HepG2 (cell line): ENCODE measurements at regions not wholly inside any gene's neighbourhood (a gene's known extent, or its start where the extent isn't known, plus 50 kb on each side); places are given as distances from the start of the nearest gene placed in this dataset.

ENCODE experiments used
- HMG20B ChIP-seq: conservative IDR thresholded peaks from 2 replicates; pipeline ENCODE4 v1.6.1; 2016; ENCODE audit warnings: missing genetic modification reagents, missing compliant biosample characterization
- SOX6 ChIP-seq, 2 experiments: fragments of 450-650 bp in 1 of 2; sonication (generic) in 1 of 2; formaldehyde crosslinking in 1 of 2; IDR thresholded peaks; 2 replicates each; pipeline versions ENCODE4 v1.4.0 to v1.6.1; 2017 to 2020; ENCODE audit warnings: antibody characterized with exemption in 1 of 2, mild to moderate bottlenecking in 1 of 2, missing genetic modification reagents in 1 of 2
- TCF12 ChIP-seq, 2 experiments: fragments of 450-650 bp in 1 of 2; sonication (generic) in 1 of 2; formaldehyde crosslinking in 1 of 2; IDR thresholded peaks; 2 replicates each; pipeline versions ENCODE4 v1.6.1 to v1.8.0; 2017 to 2022; ENCODE audit warnings: antibody characterized with exemption in 1 of 2, mild to moderate bottlenecking in 1 of 2, missing genetic modification reagents in 1 of 2, moderate library complexity in 1 of 2
- ZNF468 ChIP-seq: sonication (generic); formaldehyde crosslinking; IDR thresholded peaks from 2 replicates; pipeline ENCODE4 v1.8.0; 2022; ENCODE audit warnings: mild to moderate bottlenecking, moderate library complexity, missing genetic modification reagents
- TF ChIP-seq, protein P1 (sequence below): sonication (generic); formaldehyde crosslinking; IDR thresholded peaks from 2 replicates; pipeline ENCODE4 v1.5.0; 2020; ENCODE audit warnings: mild to moderate bottlenecking, missing genetic modification reagents, moderate library complexity
- TF ChIP-seq, protein P2 (sequence below): sonication (generic); formaldehyde crosslinking; IDR thresholded peaks from 2 replicates; pipeline ENCODE4 v1.8.0; 2022; ENCODE audit warnings: mild to moderate bottlenecking, missing genetic modification reagents; ENCODE audit not compliant: insufficient replicate concordance

DNA sequence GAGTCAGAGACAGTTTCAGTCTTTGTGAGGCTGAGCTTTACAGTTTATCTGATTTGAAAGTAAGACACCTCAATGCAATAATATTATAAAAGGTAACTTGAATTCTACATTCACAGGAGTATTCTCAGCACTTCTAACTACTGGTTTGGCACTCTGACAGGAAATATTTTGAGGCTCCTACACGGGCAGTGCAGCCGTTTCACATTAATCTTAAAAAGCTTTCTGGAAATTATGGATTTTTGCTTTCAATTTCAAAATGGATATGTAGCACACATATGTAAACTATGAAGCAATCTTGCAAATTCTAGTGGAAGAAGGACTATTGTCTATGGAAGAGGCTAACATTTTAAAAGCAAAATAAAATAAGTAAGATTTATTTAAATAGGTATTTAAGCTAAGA is 262.9 kb upstream of the SNX7 start:
- TF ChIP-seq SOX6 (IDR thresholded peaks at IDR 0.05) (no peak), SOX6 (CRISPR knock-in tag; IDR thresholded peaks at IDR 0.05) (no peak), ZNF468 (no peak), TCF12 (IDR thresholded peaks at IDR 0.05) (no peak), TCF12 (CRISPR knock-in tag; IDR thresholded peaks at IDR 0.05) (no peak), HMG20B (CRISPR knock-in tag) (no peak)
- TF ChIP-seq, protein P1, sequence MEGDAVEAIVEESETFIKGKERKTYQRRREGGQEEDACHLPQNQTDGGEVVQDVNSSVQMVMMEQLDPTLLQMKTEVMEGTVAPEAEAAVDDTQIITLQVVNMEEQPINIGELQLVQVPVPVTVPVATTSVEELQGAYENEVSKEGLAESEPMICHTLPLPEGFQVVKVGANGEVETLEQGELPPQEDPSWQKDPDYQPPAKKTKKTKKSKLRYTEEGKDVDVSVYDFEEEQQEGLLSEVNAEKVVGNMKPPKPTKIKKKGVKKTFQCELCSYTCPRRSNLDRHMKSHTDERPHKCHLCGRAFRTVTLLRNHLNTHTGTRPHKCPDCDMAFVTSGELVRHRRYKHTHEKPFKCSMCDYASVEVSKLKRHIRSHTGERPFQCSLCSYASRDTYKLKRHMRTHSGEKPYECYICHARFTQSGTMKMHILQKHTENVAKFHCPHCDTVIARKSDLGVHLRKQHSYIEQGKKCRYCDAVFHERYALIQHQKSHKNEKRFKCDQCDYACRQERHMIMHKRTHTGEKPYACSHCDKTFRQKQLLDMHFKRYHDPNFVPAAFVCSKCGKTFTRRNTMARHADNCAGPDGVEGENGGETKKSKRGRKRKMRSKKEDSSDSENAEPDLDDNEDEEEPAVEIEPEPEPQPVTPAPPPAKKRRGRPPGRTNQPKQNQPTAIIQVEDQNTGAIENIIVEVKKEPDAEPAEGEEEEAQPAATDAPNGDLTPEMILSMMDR (CRISPR knock-in tag): no peak
- TF ChIP-seq, protein P2, sequence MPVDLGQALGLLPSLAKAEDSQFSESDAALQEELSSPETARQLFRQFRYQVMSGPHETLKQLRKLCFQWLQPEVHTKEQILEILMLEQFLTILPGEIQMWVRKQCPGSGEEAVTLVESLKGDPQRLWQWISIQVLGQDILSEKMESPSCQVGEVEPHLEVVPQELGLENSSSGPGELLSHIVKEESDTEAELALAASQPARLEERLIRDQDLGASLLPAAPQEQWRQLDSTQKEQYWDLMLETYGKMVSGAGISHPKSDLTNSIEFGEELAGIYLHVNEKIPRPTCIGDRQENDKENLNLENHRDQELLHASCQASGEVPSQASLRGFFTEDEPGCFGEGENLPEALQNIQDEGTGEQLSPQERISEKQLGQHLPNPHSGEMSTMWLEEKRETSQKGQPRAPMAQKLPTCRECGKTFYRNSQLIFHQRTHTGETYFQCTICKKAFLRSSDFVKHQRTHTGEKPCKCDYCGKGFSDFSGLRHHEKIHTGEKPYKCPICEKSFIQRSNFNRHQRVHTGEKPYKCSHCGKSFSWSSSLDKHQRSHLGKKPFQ: no peak
